Peyer's patch (tissue), 4 donors: ENCODE measurements at regions not wholly inside any gene's neighbourhood (a gene's known extent, or its start where the extent isn't known, plus 50 kb on each side); places are given as distances from the start of the nearest gene placed in this dataset.

ENCODE experiments used
- CTCF ChIP-seq, 6 experiments: fragments of 450-650 bp in 4 of 6; fragments of 200-600 bp in 2 of 6; sonication (generic) in 1 of 6; IDR thresholded peaks; one replicate each; pipeline ENCODE4 v1.5.1; 2017 to 2019; ENCODE audit warnings: antibody characterized with exemption in 6 of 6, mild to moderate bottlenecking in 3 of 6, moderate library complexity in 1 of 6
- POLR2A ChIP-seq, 2 donors: fragments of 450-650 bp; IDR thresholded peaks; one replicate each; pipeline ENCODE4 v1.5.1; 2017; ENCODE audit warnings: antibody characterized with exemption in 2 of 2, mild to moderate bottlenecking in 2 of 2, moderate library complexity in 2 of 2

- TF ChIP-seq CTCF (IDR thresholded peaks at IDR 0.05) (no peak), POLR2A (IDR thresholded peaks at IDR 0.05) (no peak)
These were observed 849.8 kb downstream of the USP25 start for GRCh38 chr21:16579538-16579937.
